ENCODE measurements at regions not wholly inside any gene's neighbourhood (a gene's known extent, or its start where the extent isn't known, plus 50 kb on each side); places are given as distances from the start of the nearest gene placed in this dataset.

- no peak for TF ChIP-seq CTCF (conservative IDR thresholded peaks at IDR 0.05; ENCODE audit: low read length)
- TF ChIP-seq EZH2phosphoT487 (IDR thresholded peaks at IDR 0.05; ENCODE audit: borderline replicate concordance, low read depth, low read length) = no peak
Measured at GRCh38 chr1:191498318-191498717, 659.9 kb upstream of the RGS18 start.

Measured in OCI-LY7 (cell line).